ENCODE measurements at regions not wholly inside any gene's neighbourhood (a gene's known extent, or its start where the extent isn't known, plus 50 kb on each side); places are given as distances from the start of the nearest gene placed in this dataset.

DNA sequence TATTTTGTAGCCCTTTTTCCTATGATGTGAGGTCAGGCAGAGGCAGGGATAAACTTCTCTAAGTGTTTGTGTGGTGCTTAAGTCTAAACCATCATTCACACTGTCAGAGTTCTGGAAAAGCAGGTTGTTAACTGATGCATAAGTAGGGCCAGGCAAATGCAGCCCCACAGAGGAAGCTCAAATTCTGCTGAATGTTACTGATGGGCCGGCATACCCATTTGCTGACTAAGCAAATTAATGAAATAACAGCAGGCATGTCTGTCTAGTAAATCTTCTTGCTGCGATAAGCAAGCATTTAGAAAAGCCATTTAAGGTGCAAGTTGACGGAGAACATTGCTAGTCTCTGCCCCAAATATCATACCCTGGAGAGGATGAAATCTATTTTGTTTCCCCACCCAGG is 523.2 kb upstream of the CCDC196 start:
- TF ChIP-seq POLR2A (IDR thresholded peaks at IDR 0.05), result no peak
- TF ChIP-seq, protein P1, sequence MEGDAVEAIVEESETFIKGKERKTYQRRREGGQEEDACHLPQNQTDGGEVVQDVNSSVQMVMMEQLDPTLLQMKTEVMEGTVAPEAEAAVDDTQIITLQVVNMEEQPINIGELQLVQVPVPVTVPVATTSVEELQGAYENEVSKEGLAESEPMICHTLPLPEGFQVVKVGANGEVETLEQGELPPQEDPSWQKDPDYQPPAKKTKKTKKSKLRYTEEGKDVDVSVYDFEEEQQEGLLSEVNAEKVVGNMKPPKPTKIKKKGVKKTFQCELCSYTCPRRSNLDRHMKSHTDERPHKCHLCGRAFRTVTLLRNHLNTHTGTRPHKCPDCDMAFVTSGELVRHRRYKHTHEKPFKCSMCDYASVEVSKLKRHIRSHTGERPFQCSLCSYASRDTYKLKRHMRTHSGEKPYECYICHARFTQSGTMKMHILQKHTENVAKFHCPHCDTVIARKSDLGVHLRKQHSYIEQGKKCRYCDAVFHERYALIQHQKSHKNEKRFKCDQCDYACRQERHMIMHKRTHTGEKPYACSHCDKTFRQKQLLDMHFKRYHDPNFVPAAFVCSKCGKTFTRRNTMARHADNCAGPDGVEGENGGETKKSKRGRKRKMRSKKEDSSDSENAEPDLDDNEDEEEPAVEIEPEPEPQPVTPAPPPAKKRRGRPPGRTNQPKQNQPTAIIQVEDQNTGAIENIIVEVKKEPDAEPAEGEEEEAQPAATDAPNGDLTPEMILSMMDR (IDR thresholded peaks at IDR 0.05), result no peak

Data from body of pancreas (tissue), 4 donors.